Liver (tissue), 8 donors: ENCODE measurements at regions not wholly inside any gene's neighbourhood (a gene's known extent, or its start where the extent isn't known, plus 50 kb on each side); places are given as distances from the start of the nearest gene placed in this dataset.
"Not testable (repeated sequence)": the region's sequence is repeated elsewhere in the genome, so short reads cannot be mapped to it uniquely, and the experiment has no call there.

Experiments used
- DNase-seq: peaks from one replicate; pipeline ENCODE4 v3.0.0-alpha.2; 2017; ENCODE audit warnings: low spot score
- H3K27ac ChIP-seq, 2 donors: one replicate each; pipeline ENCODE4 v1.7.0; 2013; ENCODE audit warnings: inconsistent platforms in 2 of 2, low read length in 2 of 2, control low read depth in 1 of 2, low read depth in 1 of 2, mild to moderate bottlenecking in 1 of 2
- H3K27me3 ChIP-seq, 4 donors: one replicate each; pipeline versions ENCODE4 v1.6.1 to v1.7.0; 2013; ENCODE audit warnings: low read length in 3 of 4, inconsistent platforms in 1 of 4, mild to moderate bottlenecking in 1 of 4, moderate library complexity in 1 of 4; ENCODE audit not compliant: control insufficient read depth in 4 of 4, insufficient read depth in 4 of 4
- H3K36me3 ChIP-seq, 4 donors: one replicate each; pipeline versions ENCODE4 v1.6.1 to v1.7.0; 2013; ENCODE audit warnings: low read length in 3 of 4, mild to moderate bottlenecking in 3 of 4, low read depth in 1 of 4, moderate library complexity in 1 of 4; ENCODE audit not compliant: control insufficient read depth in 4 of 4, insufficient read depth in 3 of 4
- H3K4me1 ChIP-seq, 4 donors: one replicate each; pipeline versions ENCODE4 v1.6.1 to v1.7.0; 2013; ENCODE audit warnings: low read length in 3 of 4, mild to moderate bottlenecking in 3 of 4, moderate library complexity in 1 of 4; ENCODE audit not compliant: control insufficient read depth in 4 of 4, insufficient read depth in 4 of 4
- H3K4me3 ChIP-seq, 3 donors: one replicate each; pipeline versions ENCODE4 v1.6.1 to v1.7.0; 2013; ENCODE audit warnings: low read length in 3 of 3, control low read depth in 1 of 3, low read depth in 1 of 3, mild to moderate bottlenecking in 1 of 3
- H3K9ac ChIP-seq, 2 donors: one replicate each; pipeline ENCODE4 v1.7.0; 2013; ENCODE audit warnings: low read length in 2 of 2, mild to moderate bottlenecking in 2 of 2, moderate library complexity in 2 of 2, control low read depth in 1 of 2, low read depth in 1 of 2
- H3K9me3 ChIP-seq, 4 donors: one replicate each; pipeline versions ENCODE4 v1.6.1 to v1.7.0; 2013; ENCODE audit warnings: low read length in 3 of 4; ENCODE audit not compliant: control insufficient read depth in 4 of 4
- CTCF ChIP-seq: fragments of 150-350 bp; IDR thresholded peaks from 2 replicates; pipeline ENCODE4 v1.5.1; 2017; ENCODE audit warnings: improper control_type of control experiment, low read depth, low read length; ENCODE audit not compliant: missing input control
- EGR1 ChIP-seq, 2 donors: IDR thresholded peaks; 2 replicates each; pipeline ENCODE4 v1.6.1; 2016 to 2018; ENCODE audit warnings: antibody characterized with exemption in 2 of 2, low read depth in 2 of 2
- FOXA1 ChIP-seq: IDR thresholded peaks from 2 replicates; pipeline ENCODE4 v1.6.1; 2016; ENCODE audit warnings: antibody characterized with exemption
- FOXA2 ChIP-seq: IDR thresholded peaks from 2 replicates; pipeline ENCODE4 v1.6.1; 2016; ENCODE audit warnings: antibody characterized with exemption
- GABPA ChIP-seq, 2 donors: IDR thresholded peaks in 1 of 2; conservative IDR thresholded peaks in 1 of 2; 2 replicates each; pipeline ENCODE4 v1.6.1; 2016; ENCODE audit warnings: antibody characterized with exemption in 2 of 2, mild to moderate bottlenecking in 1 of 2, moderate library complexity in 1 of 2
- HNF4A ChIP-seq, 2 donors: conservative IDR thresholded peaks; 2 replicates each; pipeline ENCODE4 v1.6.1; 2016; ENCODE audit warnings: antibody characterized with exemption in 2 of 2, mild to moderate bottlenecking in 2 of 2
- HNF4G ChIP-seq: IDR thresholded peaks from 2 replicates; pipeline ENCODE4 v1.6.1; 2016; ENCODE audit warnings: antibody characterized with exemption
- JUND ChIP-seq, 2 donors: IDR thresholded peaks; 2 replicates each; pipeline ENCODE4 v1.6.1; 2016; ENCODE audit warnings: antibody characterized with exemption in 2 of 2
- NR2F2 ChIP-seq: IDR thresholded peaks from 2 replicates; pipeline ENCODE4 v1.6.1; 2016; ENCODE audit warnings: antibody characterized with exemption
- RAD21 ChIP-seq, 2 donors: IDR thresholded peaks; 2 replicates each; pipeline ENCODE4 v1.6.1; 2016; ENCODE audit warnings: antibody characterized with exemption in 2 of 2, mild to moderate bottlenecking in 2 of 2
- REST ChIP-seq: IDR thresholded peaks from 2 replicates; pipeline ENCODE4 v1.6.1; 2016; ENCODE audit warnings: antibody characterized with exemption, mild to moderate bottlenecking
- RXRA ChIP-seq, 2 donors: IDR thresholded peaks; 2 replicates each; pipeline ENCODE4 v1.6.1; 2017 to 2018; ENCODE audit warnings: antibody characterized with exemption in 2 of 2, mild to moderate bottlenecking in 1 of 2
- SP1 ChIP-seq: IDR thresholded peaks from 2 replicates; pipeline ENCODE4 v1.6.1; 2018; ENCODE audit warnings: antibody characterized with exemption, mild to moderate bottlenecking
- TAF1 ChIP-seq: conservative IDR thresholded peaks from 2 replicates; pipeline ENCODE4 v1.6.1; 2016; ENCODE audit warnings: antibody characterized with exemption, mild to moderate bottlenecking
- YY1 ChIP-seq: IDR thresholded peaks from 2 replicates; pipeline ENCODE4 v1.6.1; 2016; ENCODE audit warnings: antibody characterized with exemption, mild to moderate bottlenecking
- ZBTB33 ChIP-seq: IDR thresholded peaks from 2 replicates; pipeline ENCODE4 v1.6.1; 2016; ENCODE audit warnings: antibody characterized with exemption
- WGBS: extraction: QIAGEN DNeasy Blood & Tissue Kit; methylation state at CpG from one replicate; pipeline ENCODE4 v1.1.7; 2013; 5-methylcytosine and 5-hydroxymethylcytosine counted together
- TF ChIP-seq, protein P1 (sequence below): IDR thresholded peaks from 2 replicates; pipeline ENCODE4 v1.6.1; 2016; ENCODE audit warnings: antibody characterized with exemption
- TF ChIP-seq, protein P2 (sequence below): IDR thresholded peaks from 2 replicates; pipeline ENCODE4 v1.6.1; 2016; ENCODE audit warnings: antibody characterized with exemption
- donor health status: healthy.
- donor health status: healthy.
- donor health status: healthy.
- donor health status: healthy.
- donor health status: healthy.

DNA sequence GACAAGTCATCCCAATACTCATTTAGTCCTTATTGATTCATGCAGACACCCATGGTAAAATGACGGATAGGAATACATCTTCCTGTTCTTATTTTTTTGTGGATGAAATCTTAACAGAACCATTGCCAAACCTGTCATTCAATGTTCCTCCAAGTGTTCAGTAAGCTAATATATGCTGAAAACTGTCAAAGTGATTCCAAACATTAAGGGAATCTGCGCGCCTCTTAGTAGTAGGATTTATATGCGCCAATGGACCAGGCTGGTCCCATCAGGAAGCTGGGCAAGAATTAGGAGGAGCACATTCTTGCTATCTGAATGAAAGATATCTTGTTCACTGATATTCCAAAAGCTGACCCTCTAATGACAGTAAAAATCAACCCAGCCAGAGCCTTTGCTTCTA lies 168.9 kb upstream of the STMND1 start (continued):
- TF ChIP-seq CTCF (no peak), HNF4G (no peak), ZBTB33 (no peak)

GRCh38 chr6:16931079-16931478 lies 169.8 kb upstream of the ATXN1 start:
- not testable (repeated sequence) for H3K4me3 ChIP-seq, H3K27me3 ChIP-seq, H3K9ac ChIP-seq, DNase-seq, H3K36me3 ChIP-seq, H3K9me3 ChIP-seq, H3K27ac ChIP-seq, H3K4me1 ChIP-seq

DNA sequence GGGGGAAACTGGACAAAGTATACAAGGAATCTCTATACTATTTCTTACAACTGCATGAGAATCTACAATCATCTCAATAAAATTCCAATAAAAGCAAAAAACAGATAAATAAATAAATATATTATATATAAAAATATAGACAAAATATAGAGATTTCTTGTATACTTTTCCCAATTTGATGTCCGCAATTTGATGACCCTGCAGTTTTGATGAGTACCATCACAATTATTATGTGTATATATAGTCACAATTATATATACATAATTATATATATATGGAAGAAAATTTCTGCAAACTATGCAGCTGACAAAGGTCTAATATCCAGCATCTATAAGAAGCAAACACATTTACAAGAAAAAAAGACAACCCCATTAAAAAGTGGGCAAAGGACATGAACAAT lies 169.2 kb upstream of the ATXN1 start:
- WGBS = 96% methylated on average over 1 of the region's 1 CpG

More for the DNA sequence above, 169.2 kb upstream of the ATXN1 start:
- H3K9ac ChIP-seq = no peak overlapping the region
- no peak for DNase-seq
- no peaks in the 10 kb centered on the region for H3K27me3 ChIP-seq
- H3K36me3 ChIP-seq = no peaks in the 10 kb centered on the region
- no peak overlapping the region for H3K4me3 ChIP-seq
- H3K4me1 ChIP-seq = no peaks in the 10 kb centered on the region
- TF ChIP-seq RAD21 (IDR thresholded peaks at IDR 0.05) (no peak), RXRA (IDR thresholded peaks at IDR 0.05) (no peak), YY1 (no peak), FOXA1 (no peak), TAF1 (no peak), FOXA2 (no peak), CTCF (no peak), EGR1 (IDR thresholded peaks at IDR 0.05; ENCODE audit: low read depth in 2 of 2) (no peak), JUND (IDR thresholded peaks at IDR 0.05) (no peak), SP1 (no peak), HNF4A (conservative IDR thresholded peaks at IDR 0.05) (no peak), HNF4G (no peak), ZBTB33 (no peak), NR2F2 (no peak), REST (no peak), GABPA (IDR thresholded peaks at IDR 0.05 in 1 of 2, conservative IDR thresholded peaks at IDR 0.05 in 1 of 2) (no peak)
- TF ChIP-seq, protein P1, sequence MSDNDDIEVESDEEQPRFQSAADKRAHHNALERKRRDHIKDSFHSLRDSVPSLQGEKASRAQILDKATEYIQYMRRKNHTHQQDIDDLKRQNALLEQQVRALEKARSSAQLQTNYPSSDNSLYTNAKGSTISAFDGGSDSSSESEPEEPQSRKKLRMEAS = no peak
- TF ChIP-seq, protein P2, sequence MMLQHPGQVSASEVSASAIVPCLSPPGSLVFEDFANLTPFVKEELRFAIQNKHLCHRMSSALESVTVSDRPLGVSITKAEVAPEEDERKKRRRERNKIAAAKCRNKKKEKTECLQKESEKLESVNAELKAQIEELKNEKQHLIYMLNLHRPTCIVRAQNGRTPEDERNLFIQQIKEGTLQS = no peak
- no peak overlapping the region for H3K27ac ChIP-seq
- H3K9me3 ChIP-seq = no peaks in the 10 kb centered on the region
